ENCODE measurements at regions not wholly inside any gene's neighbourhood (a gene's known extent, or its start where the extent isn't known, plus 50 kb on each side); places are given as distances from the start of the nearest gene placed in this dataset.

DNA sequence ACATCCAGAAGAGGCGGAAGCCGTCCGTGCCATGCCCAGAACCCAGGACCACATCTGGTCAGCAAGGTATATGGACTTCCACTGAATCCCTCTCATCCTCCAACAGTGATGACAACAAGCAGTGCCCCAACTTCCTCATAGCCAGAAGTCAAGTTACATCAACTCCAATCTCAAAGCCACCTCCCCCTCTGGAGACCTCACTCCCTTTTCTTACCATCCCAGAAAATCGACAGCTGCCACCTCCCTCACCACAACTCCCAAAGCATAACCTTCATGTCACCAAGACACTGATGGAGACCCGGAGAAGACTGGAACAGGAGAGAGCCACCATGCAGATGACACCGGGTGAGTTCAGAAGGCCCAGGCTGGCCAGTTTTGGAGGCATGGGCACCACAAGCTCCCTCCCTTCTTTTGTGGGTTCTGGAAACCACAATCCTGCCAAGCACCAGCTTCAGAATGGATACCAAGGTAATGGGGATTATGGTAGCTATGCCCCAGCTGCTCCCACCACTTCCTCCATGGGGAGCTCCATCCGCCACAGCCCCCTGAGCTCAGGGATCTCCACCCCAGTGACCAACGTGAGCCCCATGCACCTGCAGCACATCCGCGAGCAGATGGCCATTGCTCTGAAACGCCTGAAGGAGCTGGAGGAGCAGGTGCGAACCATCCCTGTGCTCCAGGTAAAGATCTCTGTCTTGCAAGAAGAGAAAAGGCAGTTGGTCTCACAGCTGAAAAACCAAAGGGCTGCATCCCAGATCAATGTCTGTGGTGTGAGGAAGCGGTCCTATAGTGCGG, 130.3 kb upstream of the DMRT1 start:
- no peaks in the 10 kb centered on the region for H3K9me3 ChIP-seq (ENCODE audit: control insufficient read depth, low read length)
- Mint-ChIP-seq H3K27me3 (ENCODE audit: insufficient read depth) (no peaks in the 10 kb centered on the region), H3K9me3 (no peaks in the 10 kb centered on the region), H3K27ac (no peak overlapping the region), H3K4me3 (no peak overlapping the region), H3K36me3 (ENCODE audit: low read depth) (peaks cover 36% of the 10 kb centered on the region), H3K4me1 (peaks cover 22% of the 10 kb centered on the region)
- H3K36me3 ChIP-seq (ENCODE audit: control insufficient read depth, insufficient read depth, low read length): peaks cover 29% of the 10 kb centered on the region
- H3K9ac ChIP-seq (ENCODE audit: extremely low read depth, low read length, poor library complexity, severe bottlenecking): no peak overlapping the region
- WGBS, 2 experiments (ENCODE audit: insufficient coverage in 1 of 2, insufficient read length in 1 of 2): 94 to 98% methylated on average over 7 to 14 of the region's 14 CpGs
- DNase-seq: no peak
- H3K27ac ChIP-seq (ENCODE audit: low read depth, low read length): no peak overlapping the region
- peaks cover 9% of the 10 kb centered on the region for H3K4me1 ChIP-seq (ENCODE audit: control insufficient read depth, insufficient read depth, low read length)
- no peak overlapping the region for H3K4me3 ChIP-seq (ENCODE audit: low read length)
- H3K27me3 ChIP-seq (ENCODE audit: control insufficient read depth, insufficient read depth, low read length, poor library complexity, severe bottlenecking): no peaks in the 10 kb centered on the region
- TF ChIP-seq CTCF (conservative IDR thresholded peaks at IDR 0.05): no peak

GRCh38 chr9:711761-712553, 129.5 kb upstream of the DMRT1 start:
- no peaks in the 10 kb centered on the region for H3K27me3 ChIP-seq (ENCODE audit: control insufficient read depth, insufficient read depth, low read length, poor library complexity, severe bottlenecking)
- H3K4me1 ChIP-seq (ENCODE audit: control insufficient read depth, insufficient read depth, low read length): peaks cover 7% of the 10 kb centered on the region
- H3K9ac ChIP-seq (ENCODE audit: extremely low read depth, low read length, poor library complexity, severe bottlenecking): no peak overlapping the region
- no peak overlapping the region for H3K4me3 Mint-ChIP-seq
- DNase-seq: no peak
- peaks cover 29% of the 10 kb centered on the region for H3K36me3 ChIP-seq (ENCODE audit: control insufficient read depth, insufficient read depth, low read length)
- 93 to 96% methylated on average over 18 to 22 of the region's 22 CpGs for WGBS, 2 experiments (ENCODE audit: insufficient coverage in 1 of 2, insufficient read length in 1 of 2)
- peaks cover 36% of the 10 kb centered on the region for H3K36me3 Mint-ChIP-seq (ENCODE audit: low read depth)
- H3K27ac Mint-ChIP-seq: no peak overlapping the region
- no peak overlapping the region for H3K4me3 ChIP-seq (ENCODE audit: low read length)
- no peaks in the 10 kb centered on the region for H3K9me3 Mint-ChIP-seq
- TF ChIP-seq CTCF (conservative IDR thresholded peaks at IDR 0.05): no peak
- H3K9me3 ChIP-seq (ENCODE audit: control insufficient read depth, low read length): no peaks in the 10 kb centered on the region
- H3K27me3 Mint-ChIP-seq (ENCODE audit: insufficient read depth): no peaks in the 10 kb centered on the region
- H3K27ac ChIP-seq (ENCODE audit: low read depth, low read length): no peak overlapping the region
- peaks cover 14% of the 10 kb centered on the region for H3K4me1 Mint-ChIP-seq

DNA sequence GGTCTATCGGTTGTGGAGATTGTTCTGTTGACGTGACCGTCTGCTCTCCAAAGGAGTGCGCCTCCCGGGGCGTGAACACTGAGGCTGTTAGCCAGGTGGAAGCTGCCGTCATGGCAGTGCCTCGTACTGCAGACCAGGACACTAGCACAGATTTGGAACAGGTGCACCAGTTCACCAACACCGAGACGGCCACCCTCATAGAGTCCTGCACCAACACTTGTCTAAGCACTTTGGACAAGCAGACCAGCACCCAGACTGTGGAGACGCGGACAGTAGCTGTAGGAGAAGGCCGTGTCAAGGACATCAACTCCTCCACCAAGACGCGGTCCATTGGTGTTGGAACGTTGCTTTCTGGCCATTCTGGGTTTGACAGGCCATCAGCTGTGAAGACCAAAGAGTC, 128.9 kb upstream of the DMRT1 start:
- no peak overlapping the region for H3K27ac Mint-ChIP-seq
- H3K4me1 ChIP-seq (ENCODE audit: control insufficient read depth, insufficient read depth, low read length): peaks cover 7% of the 10 kb centered on the region
- TF ChIP-seq CTCF (conservative IDR thresholded peaks at IDR 0.05): no peak
- H3K36me3 Mint-ChIP-seq (ENCODE audit: low read depth): peaks cover 36% of the 10 kb centered on the region
- H3K27me3 Mint-ChIP-seq (ENCODE audit: insufficient read depth): no peaks in the 10 kb centered on the region
- no peak overlapping the region for H3K4me3 ChIP-seq (ENCODE audit: low read length)
- DNase-seq: no peak
- no peaks in the 10 kb centered on the region for H3K27me3 ChIP-seq (ENCODE audit: control insufficient read depth, insufficient read depth, low read length, poor library complexity, severe bottlenecking)
- peaks cover 29% of the 10 kb centered on the region for H3K36me3 ChIP-seq (ENCODE audit: control insufficient read depth, insufficient read depth, low read length)
- 93 to 96% methylated on average over 14 to 16 of the region's 16 CpGs for WGBS, 2 experiments (ENCODE audit: insufficient coverage in 1 of 2, insufficient read length in 1 of 2)
- H3K9me3 Mint-ChIP-seq: no peaks in the 10 kb centered on the region
- H3K27ac ChIP-seq (ENCODE audit: low read depth, low read length): no peak overlapping the region
- no peaks in the 10 kb centered on the region for H3K9me3 ChIP-seq (ENCODE audit: control insufficient read depth, low read length)
- H3K4me3 Mint-ChIP-seq: no peak overlapping the region
- H3K9ac ChIP-seq (ENCODE audit: extremely low read depth, low read length, poor library complexity, severe bottlenecking): no peak overlapping the region
- peaks cover 14% of the 10 kb centered on the region for H3K4me1 Mint-ChIP-seq
